Vagina (tissue), 2 donors: ENCODE measurements at regions not wholly inside any gene's neighbourhood (a gene's known extent, or its start where the extent isn't known, plus 50 kb on each side); places are given as distances from the start of the nearest gene placed in this dataset.

Source experiments
- POLR2AphosphoS5 ChIP-seq, 2 donors: sonication (generic); formaldehyde crosslinking; IDR thresholded peaks; one replicate each; pipeline ENCODE4 v1.9.0; 2017; ENCODE audit warnings: antibody characterized with exemption in 2 of 2, mild to moderate bottlenecking in 2 of 2, low read depth in 1 of 2; ENCODE audit not compliant: insufficient read depth in 1 of 2
- TF ChIP-seq, protein P1 (sequence below), 3 experiments: fragments of 450-650 bp in 2 of 3; fragments of 200-600 bp in 1 of 3; sonication (generic) in 1 of 3; IDR thresholded peaks; one replicate each; pipeline ENCODE4 v1.5.1; 2017 to 2019; ENCODE audit warnings: antibody characterized with exemption in 3 of 3, mild to moderate bottlenecking in 2 of 3, moderate library complexity in 2 of 3

DNA sequence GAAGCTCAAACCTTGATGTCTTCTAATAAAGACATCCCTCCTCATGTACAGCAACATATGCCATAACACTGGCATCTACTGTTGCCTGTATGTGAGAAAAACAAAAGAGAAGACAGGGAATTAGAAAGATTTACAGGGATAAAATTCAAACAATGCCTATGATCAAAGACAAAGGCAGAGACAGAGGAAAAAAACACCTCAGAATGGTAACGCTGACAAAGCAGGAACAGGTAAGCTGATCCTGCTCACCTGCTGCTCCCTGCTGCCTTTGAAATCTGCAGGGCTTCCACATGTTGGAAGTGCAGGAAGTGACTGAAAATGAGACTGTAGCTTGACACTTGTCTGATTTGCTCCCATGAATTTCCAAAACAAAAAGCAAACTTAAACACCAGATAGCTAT is 90.2 kb upstream of the DNAJC10 start:
- TF ChIP-seq, protein P1, sequence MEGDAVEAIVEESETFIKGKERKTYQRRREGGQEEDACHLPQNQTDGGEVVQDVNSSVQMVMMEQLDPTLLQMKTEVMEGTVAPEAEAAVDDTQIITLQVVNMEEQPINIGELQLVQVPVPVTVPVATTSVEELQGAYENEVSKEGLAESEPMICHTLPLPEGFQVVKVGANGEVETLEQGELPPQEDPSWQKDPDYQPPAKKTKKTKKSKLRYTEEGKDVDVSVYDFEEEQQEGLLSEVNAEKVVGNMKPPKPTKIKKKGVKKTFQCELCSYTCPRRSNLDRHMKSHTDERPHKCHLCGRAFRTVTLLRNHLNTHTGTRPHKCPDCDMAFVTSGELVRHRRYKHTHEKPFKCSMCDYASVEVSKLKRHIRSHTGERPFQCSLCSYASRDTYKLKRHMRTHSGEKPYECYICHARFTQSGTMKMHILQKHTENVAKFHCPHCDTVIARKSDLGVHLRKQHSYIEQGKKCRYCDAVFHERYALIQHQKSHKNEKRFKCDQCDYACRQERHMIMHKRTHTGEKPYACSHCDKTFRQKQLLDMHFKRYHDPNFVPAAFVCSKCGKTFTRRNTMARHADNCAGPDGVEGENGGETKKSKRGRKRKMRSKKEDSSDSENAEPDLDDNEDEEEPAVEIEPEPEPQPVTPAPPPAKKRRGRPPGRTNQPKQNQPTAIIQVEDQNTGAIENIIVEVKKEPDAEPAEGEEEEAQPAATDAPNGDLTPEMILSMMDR (IDR thresholded peaks at IDR 0.05) = no peak
- no peak for TF ChIP-seq POLR2AphosphoS5 (IDR thresholded peaks at IDR 0.05; ENCODE audit: insufficient read depth in 1 of 2, low read depth in 1 of 2)
